ENCODE measurements at regions not wholly inside any gene's neighbourhood (a gene's known extent, or its start where the extent isn't known, plus 50 kb on each side); places are given as distances from the start of the nearest gene placed in this dataset.
"Not testable (repeated sequence)": the region's sequence is repeated elsewhere in the genome, so short reads cannot be mapped to it uniquely, and the experiment has no call there.

DNA sequence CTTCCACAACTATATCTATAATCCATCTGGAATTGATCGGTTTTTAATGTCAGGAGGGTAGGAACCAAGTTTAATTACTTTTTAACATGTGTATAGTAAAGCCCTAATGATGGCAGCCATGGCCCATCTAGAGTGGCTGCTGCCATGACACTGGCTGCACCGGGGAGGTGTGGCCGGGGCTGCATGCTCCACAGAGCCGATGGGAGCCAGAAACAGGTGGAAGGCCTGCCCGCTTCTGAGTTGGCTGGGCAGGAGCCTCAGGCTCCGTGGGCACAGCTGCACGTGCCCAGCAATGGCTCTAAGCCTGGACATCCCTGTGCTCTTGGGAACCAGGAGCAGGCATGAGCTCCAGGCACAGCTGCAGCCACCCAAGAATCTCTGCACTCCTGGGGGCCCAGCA, 73.0 kb downstream of the GBP6 start:
- no peak for DNase-seq

DNA sequence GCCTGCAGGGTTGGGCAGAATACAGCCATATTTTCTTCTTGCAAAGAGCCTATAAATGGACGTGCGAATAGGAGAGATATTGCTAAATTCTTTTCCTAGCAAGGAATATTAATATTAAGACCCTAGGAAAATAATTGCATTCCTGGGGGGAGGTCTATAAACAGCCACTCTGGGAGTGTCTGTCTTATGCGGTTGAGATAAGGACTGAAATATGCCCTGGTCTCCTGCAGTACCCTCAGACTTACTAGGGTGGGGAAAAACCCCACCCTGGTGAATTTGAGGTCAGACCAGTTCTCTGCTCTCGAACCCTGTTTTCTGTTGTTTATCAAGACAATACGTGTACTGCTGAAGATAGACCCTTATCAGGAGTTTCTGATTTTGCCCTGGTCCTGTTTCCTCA, 74.4 kb downstream of the GBP6 start:
- not testable (repeated sequence) for DNase-seq

DNA sequence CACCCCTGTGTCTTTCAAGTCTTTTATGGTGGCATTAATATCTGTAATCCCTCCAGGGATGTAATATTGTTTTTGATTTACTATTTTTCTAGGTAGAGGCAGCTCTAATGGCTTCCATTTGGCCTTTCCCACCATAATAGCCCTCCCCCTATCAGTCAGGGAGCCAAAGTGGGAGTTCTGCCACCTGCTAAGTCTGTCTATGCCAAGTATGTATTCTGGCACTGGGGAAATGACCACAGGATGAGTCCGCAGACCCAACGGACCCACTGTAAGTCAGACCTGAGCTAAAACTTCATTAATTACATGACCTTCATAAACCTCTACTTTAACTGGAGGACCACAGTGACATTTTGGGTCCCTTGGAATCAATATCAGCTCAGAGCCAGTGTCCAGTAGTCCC, 77.1 kb downstream of the GBP6 start:
- DNase-seq = no peak

DNA sequence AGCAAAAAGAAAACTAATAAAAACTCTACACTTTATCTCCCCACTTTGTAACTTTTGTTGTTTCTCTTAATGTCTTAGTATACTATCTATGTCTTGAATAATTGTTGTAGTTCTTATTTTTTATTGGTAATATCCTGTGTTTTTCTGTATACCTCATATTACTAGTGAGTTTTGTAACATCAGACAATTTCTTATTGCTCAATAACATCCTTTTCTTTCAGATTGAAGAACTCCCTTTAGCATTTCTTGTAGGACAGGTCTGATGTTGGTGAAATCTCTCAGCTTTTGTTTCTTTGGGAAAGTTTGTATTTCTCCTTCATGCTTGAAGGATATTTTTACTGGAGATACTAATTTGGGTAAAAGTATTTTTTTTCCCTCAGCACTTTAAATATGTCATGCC, 79.8 kb upstream of the LRRC8B start:
- DNase-seq = no peak

DNA sequence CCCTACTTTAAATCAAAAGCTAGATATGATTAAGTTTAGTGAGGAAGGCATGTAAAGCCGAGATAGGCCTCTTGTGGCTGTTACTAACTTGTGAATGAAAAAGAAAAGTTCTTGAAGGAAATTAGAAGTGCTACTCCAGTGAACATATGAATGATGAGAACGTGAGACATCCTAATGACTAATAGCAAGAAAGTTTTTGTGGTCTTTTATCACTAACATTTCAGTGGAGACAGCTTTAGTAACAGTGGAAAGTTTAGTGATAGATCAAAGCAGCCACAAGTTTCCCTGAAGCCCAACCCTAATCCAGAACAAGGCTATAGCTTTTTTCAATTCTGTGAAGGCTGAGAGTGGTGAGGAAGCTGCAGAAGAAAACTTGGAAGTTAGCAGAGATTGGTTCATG, 73.6 kb upstream of the LRRC8B start:
- DNase-seq = peak; percentile 68

DNA sequence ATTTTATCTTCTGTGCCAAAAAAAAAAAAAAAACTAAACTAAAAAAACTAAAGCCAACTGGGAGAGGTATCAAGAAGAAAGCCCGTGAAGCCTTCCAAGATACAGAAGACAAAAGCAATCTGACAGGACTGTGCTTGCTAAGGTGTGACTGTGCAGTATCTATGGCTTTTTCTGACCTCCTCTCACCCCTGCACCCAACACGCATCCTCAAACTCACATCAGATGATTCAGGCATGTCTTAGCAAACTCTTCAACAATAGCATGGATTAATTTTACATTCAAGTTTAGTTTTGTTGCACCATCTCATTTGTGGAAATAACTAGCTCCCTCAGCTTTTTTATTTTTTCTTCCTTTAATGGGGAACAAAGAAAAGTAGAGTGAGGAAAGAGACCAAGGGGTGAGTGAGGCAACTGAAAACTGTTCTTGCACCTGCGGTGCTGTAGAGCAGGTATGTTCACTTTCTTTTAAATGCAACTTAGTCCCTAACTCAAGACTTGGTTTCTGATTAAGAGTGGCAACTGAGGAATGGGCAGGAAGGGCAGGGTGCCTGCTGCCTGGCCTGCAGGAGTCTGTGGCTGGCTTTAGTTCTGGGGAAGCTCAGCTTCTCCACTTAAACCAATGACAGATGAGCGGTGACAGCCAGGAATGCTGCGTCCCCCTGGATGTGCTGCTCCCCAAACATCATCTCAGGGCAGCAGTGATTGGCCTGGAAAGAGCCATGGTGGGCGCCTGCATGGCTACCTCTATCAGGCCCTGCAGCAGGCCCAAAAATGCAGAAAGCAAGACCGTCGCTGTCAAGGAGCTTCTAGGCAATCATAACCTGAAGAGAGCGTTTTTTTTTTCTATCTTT, 71.3 kb upstream of the LRRC8B start:
- no peak for DNase-seq

DNA sequence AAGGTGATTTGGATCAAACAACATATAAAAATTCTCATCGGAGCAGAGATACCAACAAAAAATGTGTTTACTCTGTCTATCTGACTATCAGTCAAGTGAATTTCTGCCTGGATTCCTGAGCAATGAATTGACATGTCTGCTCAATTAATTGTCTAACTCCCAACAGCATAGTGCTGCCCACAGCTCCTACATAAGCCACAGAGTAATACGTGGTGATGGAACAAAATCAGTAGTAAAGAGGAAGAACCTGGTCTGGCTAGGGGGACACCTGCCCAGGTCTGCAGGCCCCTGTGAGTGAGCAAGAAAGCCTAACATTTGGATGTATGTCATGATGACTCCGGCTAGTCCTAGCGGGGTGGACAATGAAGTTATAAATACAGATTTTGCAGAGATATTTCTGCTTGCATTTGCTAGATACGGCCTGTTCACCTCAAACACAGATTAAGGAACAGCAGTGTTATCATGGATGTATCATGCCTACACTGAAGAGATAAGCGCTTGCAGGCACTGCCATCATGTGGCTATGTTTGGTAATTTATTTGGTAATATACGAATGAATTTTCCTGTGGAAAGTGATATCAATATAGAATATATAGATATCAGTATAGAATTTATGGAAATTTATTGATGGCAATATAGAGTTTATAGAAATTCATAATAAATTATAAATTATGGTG, 69.6 kb upstream of the LRRC8B start:
- DNase-seq = peak; percentile 60

DNA sequence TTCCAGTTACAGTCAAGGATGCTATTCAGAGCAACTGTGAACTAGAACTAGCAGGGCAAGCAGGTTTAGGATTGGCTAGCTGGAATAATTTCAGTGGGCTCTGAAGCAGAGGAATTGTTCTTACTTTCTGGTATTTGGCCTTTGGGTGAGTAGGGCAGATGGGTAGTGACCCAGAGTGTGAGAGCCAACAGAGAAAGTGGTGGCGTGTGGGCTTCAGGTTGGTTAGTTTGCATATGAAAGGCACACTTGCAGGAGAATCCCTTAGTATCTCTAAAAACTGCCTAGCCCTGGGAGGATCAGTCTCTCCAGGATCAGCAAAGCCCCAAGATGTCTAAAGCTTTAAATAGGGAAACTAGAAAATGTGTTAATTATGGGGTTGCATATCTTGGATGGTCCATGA, 67.6 kb upstream of the LRRC8B start:
- no peak for DNase-seq

- no peak for DNase-seq
These were observed 65.5 kb upstream of the LRRC8B start for GRCh38 chr1:89459081-89459480.

DNA sequence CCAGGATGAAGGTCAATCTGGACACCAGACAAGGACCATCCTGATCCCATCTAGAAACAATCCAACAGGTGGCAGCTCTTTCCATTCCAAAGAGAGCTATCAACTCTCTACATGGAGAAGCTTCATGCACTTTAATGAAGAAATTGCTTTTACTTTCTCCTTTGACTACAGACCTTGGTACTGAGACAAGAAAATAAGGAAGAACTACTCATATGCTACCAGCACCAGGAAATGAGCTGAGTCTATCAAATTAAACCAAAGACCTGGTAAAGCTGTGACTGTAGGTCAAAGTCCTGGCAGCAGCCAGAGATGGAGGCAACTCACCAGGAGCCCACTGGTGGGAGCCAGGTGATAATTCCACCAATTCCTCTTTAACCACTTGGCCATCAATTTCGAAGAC, 64.3 kb upstream of the LRRC8B start:
- DNase-seq = no peak

DNA sequence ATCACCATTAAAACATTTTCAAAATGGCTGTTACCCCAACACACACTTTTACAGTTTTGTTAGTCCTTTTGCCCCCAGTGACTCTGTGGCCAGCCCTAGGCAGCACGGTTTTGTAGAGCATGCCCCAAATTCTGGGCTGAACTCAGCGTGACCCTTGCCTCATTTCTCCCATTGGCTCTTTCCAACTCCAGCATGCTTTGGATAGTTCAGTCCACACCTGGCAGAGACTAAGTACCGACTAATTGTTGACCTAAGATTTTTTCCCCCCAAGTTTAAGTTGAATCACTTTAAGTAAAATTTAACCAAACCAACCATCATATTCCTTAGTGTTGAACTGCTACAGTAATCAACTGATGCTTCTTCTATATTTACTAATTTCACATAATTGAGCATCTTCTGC, 62.4 kb upstream of the LRRC8B start:
- no peak for DNase-seq

- no peak for DNase-seq
These were observed 60.6 kb upstream of the LRRC8B start for GRCh38 chr1:89464008-89464407.

GRCh38 chr1:89465201-89465600, 59.4 kb upstream of the LRRC8B start:
- no peak for DNase-seq

DNA sequence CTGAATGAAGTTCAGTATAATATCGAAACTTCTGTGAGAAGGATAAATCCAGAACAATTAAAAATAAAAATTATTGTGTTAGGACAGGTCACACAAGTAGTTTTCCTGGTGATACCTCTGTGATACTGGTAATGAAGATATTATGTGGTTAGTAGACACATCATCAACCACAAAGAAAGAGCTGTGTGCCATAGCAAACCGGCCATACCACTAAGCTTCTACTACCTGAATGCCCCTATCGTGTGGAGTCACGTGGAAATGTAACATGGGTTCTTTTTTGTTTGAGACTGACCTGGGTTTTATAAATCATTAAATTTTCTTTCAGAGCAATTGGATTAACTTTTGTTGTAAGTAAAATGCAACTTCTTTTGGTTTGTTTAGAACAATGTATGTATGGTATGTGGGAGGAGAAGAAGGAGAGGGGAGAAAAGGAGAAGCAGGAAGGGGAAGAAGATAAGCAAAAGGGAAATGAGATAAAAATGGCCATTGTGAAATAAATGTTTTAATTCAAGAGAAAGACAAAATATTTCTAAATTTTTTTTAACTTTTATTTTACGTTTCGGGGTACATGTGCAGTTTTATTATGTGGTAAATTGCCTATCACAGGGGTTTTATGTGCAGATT, 58.2 kb upstream of the LRRC8B start:
- DNase-seq = no peak

DNA sequence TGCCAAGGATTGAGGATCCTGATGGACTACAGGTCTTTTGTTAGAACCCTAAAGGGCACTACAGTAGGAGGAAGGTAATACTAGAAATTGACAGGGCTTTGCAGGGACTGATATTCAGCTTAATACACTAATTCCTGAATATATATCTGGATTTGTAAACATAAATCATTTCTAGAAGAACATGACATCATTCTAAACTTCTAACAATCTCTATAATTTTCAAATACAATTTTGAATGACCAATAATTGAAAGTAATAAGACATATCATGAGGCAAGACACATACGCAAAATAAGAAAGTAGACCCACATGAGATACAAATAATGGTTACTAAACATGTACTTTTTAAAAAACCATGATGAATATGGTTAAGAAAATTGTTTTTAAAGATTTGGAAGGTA, 52.4 kb upstream of the LRRC8B start:
- no peak for DNase-seq

DNA sequence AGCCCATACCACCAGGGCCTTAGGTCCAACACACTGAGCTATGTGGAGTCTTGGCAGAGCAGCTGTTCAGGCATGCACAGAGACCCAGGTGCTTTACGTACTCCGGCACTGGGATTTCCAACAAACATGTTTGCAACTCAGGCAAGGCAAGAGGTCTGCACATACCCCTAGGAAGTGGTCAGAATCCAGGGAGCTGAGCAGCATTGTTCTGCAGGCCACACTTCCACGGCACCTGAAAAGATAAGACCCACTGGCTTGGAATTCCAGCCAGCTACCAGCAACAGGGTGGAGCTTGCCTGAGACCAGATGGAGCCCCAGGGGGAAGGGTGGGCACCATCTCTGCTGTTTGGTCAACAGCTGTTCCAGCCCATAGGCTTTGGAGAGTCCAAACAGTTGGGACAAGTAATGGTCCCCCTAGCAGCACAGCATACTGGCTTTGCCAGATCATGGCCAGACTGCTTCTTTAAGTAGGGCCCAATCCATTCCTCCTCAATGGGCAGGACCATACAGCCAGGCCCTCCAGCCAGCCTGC, 51.7 kb upstream of the LRRC8B start:
- no peak for DNase-seq
